AG09319 (cell line): ENCODE measurements at regions not wholly inside any gene's neighbourhood (a gene's known extent, or its start where the extent isn't known, plus 50 kb on each side); places are given as distances from the start of the nearest gene placed in this dataset.

Experiments used
- DNase-seq: peaks from one replicate; pipeline ENCODE4 v3.0.0-alpha.2; 2010; ENCODE audit warnings: low read depth; ENCODE audit errors: extremely low read depth
- CTCF ChIP-seq: IDR thresholded peaks from 2 replicates; pipeline ENCODE4 v1.5.1; 2011; ENCODE audit warnings: low read depth, mild to moderate bottlenecking, inconsistent platforms, low read length, moderate library complexity

- no peak for TF ChIP-seq CTCF
Observed at GRCh38 chr16:86073103-86073625, 174.2 kb downstream of the IRF8 start.

GRCh38 chr16:86073763-86074493 lies 175.0 kb downstream of the IRF8 start:
- DNase-seq = no peak
- TF ChIP-seq CTCF = no peak

More at GRCh38 chr16:86073103-86073625, 174.2 kb downstream of the IRF8 start:
- no peak for DNase-seq

GRCh38 chr16:86074651-86075487 lies 175.9 kb downstream of the IRF8 start:
- no peak for DNase-seq
- no peak for TF ChIP-seq CTCF

- no peak for DNase-seq
- no peak for TF ChIP-seq CTCF
Observed at GRCh38 chr16:86075488-86075785, 176.5 kb downstream of the IRF8 start.

- no peak for DNase-seq
- no peak for TF ChIP-seq CTCF
Observed at GRCh38 chr16:86075839-86076440, 177.0 kb downstream of the IRF8 start.

- DNase-seq = no peak
- no peak for TF ChIP-seq CTCF
Observed at GRCh38 chr16:86076606-86077005, 177.6 kb downstream of the IRF8 start.
